H9 (cell line): ENCODE measurements at regions not wholly inside any gene's neighbourhood (a gene's known extent, or its start where the extent isn't known, plus 50 kb on each side); places are given as distances from the start of the nearest gene placed in this dataset.

Source experiments
- DNase-seq: peaks from one replicate; pipeline ENCODE4 v3.0.0-alpha.2; 2017
- H2AFZ ChIP-seq: one replicate; pipeline ENCODE4 v1.6.1; 2013; ENCODE audit warnings: mild to moderate bottlenecking, low read length, control low read depth, moderate library complexity
- H2AK5ac ChIP-seq: 2 replicates; pipeline ENCODE4 v1.6.1; 2013; ENCODE audit warnings: low read length, control low read depth, mixed read lengths; ENCODE audit not compliant: insufficient read length
- H2BK120ac ChIP-seq: one replicate; pipeline ENCODE4 v1.6.1; 2013; ENCODE audit warnings: low read depth, mild to moderate bottlenecking, low read length, control low read depth, inconsistent platforms; ENCODE audit not compliant: poor library complexity, severe bottlenecking
- H2BK12ac ChIP-seq: 2 replicates; pipeline ENCODE4 v1.6.1; 2013; ENCODE audit warnings: low read length, control low read depth, mixed read lengths, low read depth; ENCODE audit not compliant: insufficient read length
- H2BK15ac ChIP-seq: 2 replicates; pipeline ENCODE4 v1.6.1; 2013; ENCODE audit warnings: low read depth, low read length, control low read depth
- H2BK20ac ChIP-seq: one replicate; pipeline ENCODE4 v1.6.1; 2013; ENCODE audit warnings: low read depth, mild to moderate bottlenecking, low read length, control low read depth, inconsistent platforms; ENCODE audit not compliant: poor library complexity, severe bottlenecking
- H2BK5ac ChIP-seq: 2 replicates; pipeline ENCODE4 v1.6.1; 2013; ENCODE audit warnings: low read length, control low read depth, mixed read lengths; ENCODE audit not compliant: insufficient read length
- H3K14ac ChIP-seq: 2 replicates; pipeline ENCODE4 v1.6.1; 2013; ENCODE audit warnings: low read length, control low read depth; ENCODE audit not compliant: insufficient read depth
- H3K18ac ChIP-seq: 2 replicates; pipeline ENCODE4 v1.6.1; 2013; ENCODE audit warnings: low read depth, mild to moderate bottlenecking, mixed read lengths, low read length, control low read depth; ENCODE audit not compliant: insufficient read length
- H3K23ac ChIP-seq: 2 replicates; pipeline ENCODE4 v1.6.1; 2013; ENCODE audit warnings: low read length, control low read depth, mixed read lengths, low read depth; ENCODE audit not compliant: insufficient read length
- H3K23me2 ChIP-seq: 2 replicates; pipeline ENCODE4 v1.6.1; 2013; ENCODE audit warnings: low read depth, mild to moderate bottlenecking, mixed read lengths, low read length, control low read depth; ENCODE audit not compliant: insufficient read length, poor library complexity, severe bottlenecking
- H3K27ac ChIP-seq: 2 replicates; pipeline ENCODE4 v1.5.1; 2013; ENCODE audit warnings: low read length, control low read depth, mixed read lengths, low read depth; ENCODE audit not compliant: insufficient read length
- H3K27me3 ChIP-seq: 2 replicates; pipeline ENCODE4 v1.6.1; 2013; ENCODE audit warnings: low read length, control low read depth, inconsistent platforms; ENCODE audit not compliant: insufficient read depth
- H3K4ac ChIP-seq: 2 replicates; pipeline ENCODE4 v1.6.1; 2013; ENCODE audit warnings: low read depth, mild to moderate bottlenecking, control low read depth, inconsistent platforms, low read length, moderate library complexity
- H3K4me1 ChIP-seq: 2 replicates; pipeline ENCODE4 v1.6.1; 2013; ENCODE audit warnings: low read length, control low read depth, inconsistent platforms; ENCODE audit not compliant: insufficient read depth
- H3K4me2 ChIP-seq: 2 replicates; pipeline ENCODE4 v1.6.1; 2013; ENCODE audit warnings: low read length, control low read depth, mixed read lengths; ENCODE audit not compliant: insufficient read length, insufficient read depth
- H3K56ac ChIP-seq: 2 replicates; pipeline ENCODE4 v1.6.1; 2013; ENCODE audit warnings: low read depth, mild to moderate bottlenecking, mixed read lengths, low read length, control low read depth; ENCODE audit not compliant: insufficient read length
- H3K79me1 ChIP-seq: 2 replicates; pipeline ENCODE4 v1.6.1; 2013; ENCODE audit warnings: low read depth, mild to moderate bottlenecking, moderate library complexity, low read length, control low read depth, inconsistent platforms; ENCODE audit not compliant: insufficient read depth, poor library complexity, severe bottlenecking
- H3K79me2 ChIP-seq: 2 replicates; pipeline ENCODE4 v1.6.1; 2013; ENCODE audit warnings: low read length, control low read depth, inconsistent platforms; ENCODE audit not compliant: insufficient read depth
- H3K9ac ChIP-seq: 2 replicates; pipeline ENCODE4 v1.6.1; 2013; ENCODE audit warnings: low read length, control low read depth, mixed read lengths; ENCODE audit not compliant: insufficient read length; ENCODE audit errors: extremely low read depth
- H3K9me3 ChIP-seq: one replicate; pipeline ENCODE4 v1.6.1; 2013; ENCODE audit warnings: low read depth, low read length, inconsistent platforms; ENCODE audit not compliant: control insufficient read depth
- H3T11ph ChIP-seq: one replicate; pipeline ENCODE4 v1.6.1; 2013; ENCODE audit warnings: mild to moderate bottlenecking, low read length, control low read depth, inconsistent platforms
- H4K20me1 ChIP-seq: one replicate; pipeline ENCODE4 v1.6.1; 2013; ENCODE audit not compliant: control insufficient read depth, insufficient read length, insufficient read depth
- H4K5ac ChIP-seq: 2 replicates; pipeline ENCODE4 v1.6.1; 2013; ENCODE audit warnings: low read depth, mild to moderate bottlenecking, mixed read lengths, low read length, control low read depth; ENCODE audit not compliant: insufficient read length
- H4K8ac ChIP-seq: replicated peaks from 2 replicates; pipeline ENCODE4 v1.6.1; 2013; ENCODE audit warnings: low read length, control low read depth, mixed read lengths, low read depth; ENCODE audit not compliant: insufficient read length
- H4K91ac ChIP-seq: 2 replicates; pipeline ENCODE4 v1.6.1; 2013; ENCODE audit warnings: low read depth, mild to moderate bottlenecking, moderate library complexity, mixed read lengths, low read length, control low read depth; ENCODE audit not compliant: insufficient read length
- H3K27ac Mint-ChIP-seq, 3 experiments: 2 replicates in 2 of 3; 3 replicates in 1 of 3; pipeline ENCODE4 v1.8.0; 2020 to 2021; ENCODE audit warnings: mixed read lengths in 3 of 3, mild to moderate bottlenecking in 1 of 3, moderate library complexity in 1 of 3
- H3K27me3 Mint-ChIP-seq: 2 replicates; pipeline ENCODE4 v1.8.0; 2021; ENCODE audit warnings: low read depth, mild to moderate bottlenecking, moderate library complexity, mixed read lengths
- H3K36me3 Mint-ChIP-seq, 3 experiments: 2 replicates in 2 of 3; 3 replicates in 1 of 3; pipeline ENCODE4 v1.8.0; 2020 to 2021; ENCODE audit warnings: low read depth in 3 of 3, mixed read lengths in 3 of 3; ENCODE audit not compliant: insufficient read depth in 1 of 3
- H3K4me1 Mint-ChIP-seq, 2 experiments: 2 replicates each; pipeline ENCODE4 v1.8.0; 2020; ENCODE audit warnings: mixed read lengths in 2 of 2
- H3K4me3 Mint-ChIP-seq, 2 experiments: 2 replicates in 1 of 2; 3 replicates in 1 of 2; pipeline ENCODE4 v1.8.0; 2020 to 2021; ENCODE audit warnings: mild to moderate bottlenecking in 2 of 2, mixed read lengths in 2 of 2, moderate library complexity in 1 of 2
- H3K9me3 Mint-ChIP-seq, 2 experiments: 2 replicates in 1 of 2; 3 replicates in 1 of 2; pipeline ENCODE4 v1.8.0; 2020; ENCODE audit warnings: mild to moderate bottlenecking in 2 of 2, mixed read lengths in 2 of 2, moderate library complexity in 1 of 2
- CTCF ChIP-seq: fragments of 200-600 bp; sonication (generic); conservative IDR thresholded peaks from 3 replicates; pipeline ENCODE4 v1.8.0; 2021; ENCODE audit warnings: antibody characterized with exemption, mild to moderate bottlenecking
- WGBS: extraction: QIAGEN DNeasy Blood & Tissue Kit; methylation state at CpG from one replicate; pipeline ENCODE4 v1.1.7; 2013; ENCODE audit warnings: missing lambda C conversion rate, low lambda C conversion rate, mixed read lengths; ENCODE audit not compliant: insufficient read length; ENCODE audit errors: extremely low coverage; 5-methylcytosine and 5-hydroxymethylcytosine counted together

DNA sequence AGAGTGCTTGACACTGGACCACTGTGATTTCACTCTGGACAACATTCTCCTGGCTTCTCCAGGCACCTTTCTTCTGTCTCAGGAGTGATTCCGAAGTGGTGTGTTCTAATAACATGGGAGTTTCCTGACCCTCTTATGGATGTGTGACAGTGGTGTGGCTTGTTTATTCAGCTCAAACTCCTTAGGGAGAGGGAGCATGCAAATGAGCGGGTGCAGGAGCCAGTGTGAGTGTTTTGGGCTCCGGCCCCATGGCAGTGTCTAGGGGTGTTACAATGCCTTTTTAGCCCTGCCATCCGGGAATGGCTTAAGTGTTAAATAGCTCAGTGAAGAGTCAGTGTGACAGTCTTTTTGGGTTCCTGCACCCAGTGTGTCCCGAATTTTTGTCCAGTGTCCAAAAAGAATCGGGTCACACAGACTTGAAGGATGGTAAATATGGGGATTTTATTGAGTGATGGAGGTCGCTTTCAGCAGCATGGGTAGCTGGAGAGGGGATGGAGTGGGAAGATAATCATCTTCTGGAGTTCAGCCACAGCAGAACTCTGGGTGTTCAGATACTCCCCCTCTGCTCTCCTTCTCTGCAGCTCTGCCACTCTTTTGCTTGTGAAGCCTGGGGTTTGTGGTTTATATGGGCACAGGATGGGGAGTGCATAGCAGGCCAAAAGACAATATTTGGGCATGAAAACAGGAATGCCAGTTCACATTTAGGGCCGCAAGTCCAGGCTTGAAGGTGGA, 928.9 kb upstream of the CITED2 start:
- Mint-ChIP-seq H3K9me3 (no peaks in the 10 kb centered on the region), H3K36me3 (no peaks in the 10 kb centered on the region), H3K4me3 (no peak overlapping the region), H3K27me3 (no peaks in the 10 kb centered on the region), H3K4me1 (no peaks in the 10 kb centered on the region; a peak in 1 of 4 replicates), H3K27ac (peak overlapping the region in 1 of 3 experiments; percentile 27; a peak in 2 of 7 replicates)
- Histone ChIP-seq H3K79me1 (no peaks in the 10 kb centered on the region), H3K23me2 (no peaks in the 10 kb centered on the region), H4K8ac (no peak overlapping the region), H2BK5ac (no peak overlapping the region), H4K5ac (no peak overlapping the region), H3K4me2 (no peak overlapping the region), H3T11ph (no peak overlapping the region), H2BK12ac (no peak overlapping the region), H3K27ac (no peak overlapping the region), H2BK20ac (no peak overlapping the region), H3K4ac (no peak overlapping the region), H3K14ac (no peak overlapping the region), H3K23ac (no peak overlapping the region), H3K27me3 (no peaks in the 10 kb centered on the region), H2AFZ (no peak overlapping the region), H4K91ac (no peak overlapping the region), H3K4me1 (no peaks in the 10 kb centered on the region; the same call in 1 of the 2 replicates), H3K79me2 (no peaks in the 10 kb centered on the region), H2BK120ac (no peak overlapping the region), H4K20me1 (no peaks in the 10 kb centered on the region), H3K9ac (no peak overlapping the region), H3K9me3 (no peaks in the 10 kb centered on the region), H2BK15ac (no peak overlapping the region), H2AK5ac (no peak overlapping the region), H3K18ac (no peak overlapping the region), H3K56ac (no peak overlapping the region)
- no peak for DNase-seq
- WGBS, result no CpG with 5 or more reads among the region's 8 CpGs
- no peak for TF ChIP-seq CTCF
